ENCODE measurements at regions not wholly inside any gene's neighbourhood (a gene's known extent, or its start where the extent isn't known, plus 50 kb on each side); places are given as distances from the start of the nearest gene placed in this dataset.

DNA sequence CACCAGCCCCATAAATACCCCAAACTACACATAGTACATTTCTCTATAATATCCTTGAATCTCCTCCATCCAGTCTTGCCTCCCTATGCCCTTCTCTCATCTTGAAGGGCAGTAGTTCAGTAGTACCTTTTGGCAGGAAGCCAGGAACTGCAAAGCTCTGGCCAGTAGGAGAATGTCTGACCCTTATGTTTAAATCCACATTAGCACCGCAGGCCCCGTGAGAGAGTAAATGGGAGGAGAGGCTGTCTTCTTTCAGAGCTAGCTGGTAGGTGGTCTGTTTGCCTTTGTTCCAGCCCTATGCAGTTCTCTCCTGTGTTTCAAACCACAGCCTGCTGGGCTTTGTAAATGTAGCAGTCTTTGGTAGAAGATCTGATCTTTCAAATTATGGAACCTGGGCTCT is 690.7 kb downstream of the DOK5 start:
- no peaks in the 10 kb centered on the region for H3K9me3 ChIP-seq
- WGBS, 3 donors, result 49 to 53% (median 51%) methylated on average over 2 of the region's 2 CpGs

DNA sequence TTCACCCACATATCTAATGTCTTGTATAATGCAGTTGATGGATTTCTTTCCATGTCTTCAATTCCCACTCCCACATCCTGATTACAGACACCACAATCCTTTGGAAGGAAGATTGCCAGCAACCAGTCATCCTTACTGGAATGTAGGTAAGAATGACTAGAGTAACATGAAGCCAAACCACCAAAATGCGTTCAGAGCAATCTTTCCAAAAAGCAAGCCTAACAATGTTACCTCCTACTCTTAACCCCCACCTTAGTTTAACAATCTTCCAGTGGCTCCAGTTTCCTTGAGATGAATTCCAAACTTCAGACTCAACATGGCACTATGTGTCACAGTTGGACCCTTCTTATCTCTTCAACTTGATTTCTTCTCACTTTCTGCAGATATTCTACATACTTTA is 685.6 kb downstream of the DOK5 start:
- peaks cover 0 to 3% of the 10 kb centered on the region in 2 donors for H3K9me3 ChIP-seq
- no peaks in the 10 kb centered on the region for H3K4me1 ChIP-seq (ENCODE audit: insufficient read depth)
- no peaks in the 10 kb centered on the region for H3K27me3 ChIP-seq
- no peak overlapping the region for H3K27ac ChIP-seq
- H3K4me3 ChIP-seq, result no peak overlapping the region
- no peak for TF ChIP-seq EP300 (IDR thresholded peaks at IDR 0.05)
- WGBS, 3 donors, result 25 to 33% (median 31%) methylated on average over 1 of the region's 1 CpG
- DNase-seq, result no peak
- intact Hi-C loops (cut with DNase I), result no loop called here
- H3K36me3 ChIP-seq, result no peaks in the 10 kb centered on the region

More for the DNA sequence above, 690.7 kb downstream of the DOK5 start:
- Histone ChIP-seq H3K27ac (no peak overlapping the region), H3K4me1 (ENCODE audit: insufficient read depth) (no peaks in the 10 kb centered on the region), H3K27me3 (no peaks in the 10 kb centered on the region), H3K4me3 (no peak overlapping the region), H3K36me3 (no peaks in the 10 kb centered on the region)
- intact Hi-C loops (cut with DNase I), result no loop called here
- DNase-seq, result no peak
- TF ChIP-seq, protein P1, sequence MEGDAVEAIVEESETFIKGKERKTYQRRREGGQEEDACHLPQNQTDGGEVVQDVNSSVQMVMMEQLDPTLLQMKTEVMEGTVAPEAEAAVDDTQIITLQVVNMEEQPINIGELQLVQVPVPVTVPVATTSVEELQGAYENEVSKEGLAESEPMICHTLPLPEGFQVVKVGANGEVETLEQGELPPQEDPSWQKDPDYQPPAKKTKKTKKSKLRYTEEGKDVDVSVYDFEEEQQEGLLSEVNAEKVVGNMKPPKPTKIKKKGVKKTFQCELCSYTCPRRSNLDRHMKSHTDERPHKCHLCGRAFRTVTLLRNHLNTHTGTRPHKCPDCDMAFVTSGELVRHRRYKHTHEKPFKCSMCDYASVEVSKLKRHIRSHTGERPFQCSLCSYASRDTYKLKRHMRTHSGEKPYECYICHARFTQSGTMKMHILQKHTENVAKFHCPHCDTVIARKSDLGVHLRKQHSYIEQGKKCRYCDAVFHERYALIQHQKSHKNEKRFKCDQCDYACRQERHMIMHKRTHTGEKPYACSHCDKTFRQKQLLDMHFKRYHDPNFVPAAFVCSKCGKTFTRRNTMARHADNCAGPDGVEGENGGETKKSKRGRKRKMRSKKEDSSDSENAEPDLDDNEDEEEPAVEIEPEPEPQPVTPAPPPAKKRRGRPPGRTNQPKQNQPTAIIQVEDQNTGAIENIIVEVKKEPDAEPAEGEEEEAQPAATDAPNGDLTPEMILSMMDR (IDR thresholded peaks at IDR 0.05), result no peak
- TF ChIP-seq POLR2A (IDR thresholded peaks at IDR 0.05) (no peak), EP300 (IDR thresholded peaks at IDR 0.05) (no peak)

DNA sequence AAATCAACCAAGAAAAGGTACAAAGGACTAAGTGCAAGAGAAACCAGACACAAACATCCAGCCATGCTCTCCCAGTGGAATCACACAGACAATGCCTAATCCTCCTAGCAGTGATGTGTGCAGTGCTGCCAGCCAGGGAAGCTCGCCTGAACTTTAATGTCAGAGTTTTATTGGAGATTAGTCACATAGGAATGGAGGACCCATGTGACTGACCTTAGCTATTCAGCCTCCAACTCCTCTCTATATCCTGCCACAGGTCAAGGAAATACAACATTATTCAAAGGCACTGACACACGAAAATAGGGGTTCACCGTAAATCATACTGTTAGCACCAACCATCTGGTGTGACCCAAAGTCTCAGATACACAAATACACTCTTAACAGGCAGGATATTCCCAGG is 684.6 kb downstream of the DOK5 start:
- no peak overlapping the region for H3K27ac ChIP-seq
- TF ChIP-seq, protein P1 (IDR thresholded peaks at IDR 0.05), result no peak
- TF ChIP-seq POLR2A (IDR thresholded peaks at IDR 0.05) (no peak), EP300 (IDR thresholded peaks at IDR 0.05) (no peak)
- intact Hi-C loops (cut with DNase I), result no loop called here

DNA sequence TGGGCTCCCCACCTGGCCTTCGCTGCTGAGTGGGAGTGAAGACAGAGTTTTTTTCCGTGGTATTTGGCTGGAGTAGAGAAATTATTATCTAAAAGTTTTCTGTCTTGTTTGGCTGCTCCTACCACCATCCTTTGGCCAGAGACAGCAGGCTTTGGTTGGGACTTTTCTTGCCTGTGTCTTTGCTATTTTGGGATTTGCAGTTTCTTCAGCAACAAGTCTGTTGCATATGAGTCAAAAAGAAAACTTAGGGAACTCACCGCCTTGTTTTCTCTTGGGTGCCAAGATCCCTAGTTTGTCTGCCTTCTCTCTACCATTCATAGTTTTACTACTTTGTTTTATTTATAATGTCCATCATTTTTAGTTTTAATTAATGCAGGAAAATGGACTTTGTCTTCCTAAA is 683.8 kb downstream of the DOK5 start:
- WGBS, 3 donors, result 52 to 58% (median 53%) methylated on average over 3 of the region's 3 CpGs
- no peak for DNase-seq

More for the DNA sequence above, 684.6 kb downstream of the DOK5 start:
- Histone ChIP-seq H3K4me1 (ENCODE audit: insufficient read depth) (no peaks in the 10 kb centered on the region), H3K27me3 (no peaks in the 10 kb centered on the region), H3K9me3 (peaks cover 0 to 3% of the 10 kb centered on the region in 2 donors), H3K36me3 (no peaks in the 10 kb centered on the region), H3K4me3 (no peak overlapping the region)
- 23 to 29% (median 24%) methylated on average over 3 of the region's 3 CpGs for WGBS, 3 donors
- no peak for DNase-seq

DNA sequence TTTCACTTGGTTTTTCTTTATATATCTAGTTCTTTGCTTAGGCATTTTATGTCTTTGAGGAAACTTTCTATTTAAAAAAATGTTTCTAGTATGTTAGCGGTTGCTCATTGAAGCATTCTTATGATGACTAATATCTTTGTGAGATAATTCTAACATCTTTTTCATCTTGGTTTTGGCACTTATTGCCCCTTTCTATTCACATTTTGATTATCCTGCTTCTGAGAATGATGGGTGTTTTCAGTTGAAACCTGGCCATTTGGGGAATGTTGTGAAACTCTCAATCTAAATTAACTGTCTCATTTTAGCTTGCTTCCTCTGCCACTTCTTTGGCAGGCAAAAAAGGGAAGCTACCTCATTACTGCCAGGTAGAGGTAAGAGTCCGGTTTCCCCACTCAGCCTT is 683.1 kb downstream of the DOK5 start:
- 72 to 89% (median 86%) methylated on average over 2 of the region's 2 CpGs for WGBS, 3 donors
- intact Hi-C loops (cut with DNase I), result no loop called here

More for the DNA sequence above, 683.8 kb downstream of the DOK5 start:
- H3K4me3 ChIP-seq, result no peak overlapping the region
- H3K36me3 ChIP-seq, result no peaks in the 10 kb centered on the region
- intact Hi-C loops (cut with DNase I), result no loop called here
- H3K9me3 ChIP-seq, result peaks cover 0 to 3% of the 10 kb centered on the region in 2 donors
- no peaks in the 10 kb centered on the region for H3K27me3 ChIP-seq
- no peak overlapping the region for H3K27ac ChIP-seq
- TF ChIP-seq POLR2A (IDR thresholded peaks at IDR 0.05) (no peak), EP300 (IDR thresholded peaks at IDR 0.05) (no peak)
- TF ChIP-seq, protein P1 (IDR thresholded peaks at IDR 0.05), result no peak
- no peaks in the 10 kb centered on the region for H3K4me1 ChIP-seq (ENCODE audit: insufficient read depth)

More for the DNA sequence above, 683.1 kb downstream of the DOK5 start:
- Histone ChIP-seq H3K9me3 (peaks cover 0 to 3% of the 10 kb centered on the region in 2 donors), H3K4me3 (no peak overlapping the region), H3K27me3 (no peaks in the 10 kb centered on the region), H3K4me1 (ENCODE audit: insufficient read depth) (no peaks in the 10 kb centered on the region), H3K27ac (no peak overlapping the region), H3K36me3 (no peaks in the 10 kb centered on the region)
- TF ChIP-seq, protein P1 (IDR thresholded peaks at IDR 0.05), result no peak
- TF ChIP-seq EP300 (IDR thresholded peaks at IDR 0.05) (no peak), POLR2A (IDR thresholded peaks at IDR 0.05) (no peak)
- DNase-seq, result no peak
